T-helper 1 cell treated with Interleukin-12 subunit alpha and Interleukin-12 subunit beta and Interleukin-4 antibody, amounts not matched to agents 30 μg/mL and 1 μg/mL, for 36 hours (primary cell): ENCODE measurements at regions not wholly inside any gene's neighbourhood (a gene's known extent, or its start where the extent isn't known, plus 50 kb on each side); places are given as distances from the start of the nearest gene placed in this dataset.
"Not testable (repeated sequence)": the region's sequence is repeated elsewhere in the genome, so short reads cannot be mapped to it uniquely, and the experiment has no call there.

Experiments
- H3K27ac Mint-ChIP-seq: one replicate; pipeline ENCODE4 v1.8.0; 2021; ENCODE audit warnings: mild to moderate bottlenecking, mixed read lengths
- H3K27me3 Mint-ChIP-seq: one replicate; pipeline ENCODE4 v1.8.0; 2021; ENCODE audit warnings: low read depth, mixed read lengths
- H3K36me3 Mint-ChIP-seq: one replicate; pipeline ENCODE4 v1.8.0; 2021; ENCODE audit warnings: low read depth, mixed read lengths
- H3K4me1 Mint-ChIP-seq: one replicate; pipeline ENCODE4 v1.8.0; 2021; ENCODE audit warnings: low read depth, mixed read lengths
- H3K4me3 Mint-ChIP-seq: one replicate; pipeline ENCODE4 v1.8.0; 2021; ENCODE audit warnings: mild to moderate bottlenecking, moderate library complexity, mixed read lengths
- H3K9me3 Mint-ChIP-seq: one replicate; pipeline ENCODE4 v1.8.0; 2021; ENCODE audit warnings: mixed read lengths

DNA sequence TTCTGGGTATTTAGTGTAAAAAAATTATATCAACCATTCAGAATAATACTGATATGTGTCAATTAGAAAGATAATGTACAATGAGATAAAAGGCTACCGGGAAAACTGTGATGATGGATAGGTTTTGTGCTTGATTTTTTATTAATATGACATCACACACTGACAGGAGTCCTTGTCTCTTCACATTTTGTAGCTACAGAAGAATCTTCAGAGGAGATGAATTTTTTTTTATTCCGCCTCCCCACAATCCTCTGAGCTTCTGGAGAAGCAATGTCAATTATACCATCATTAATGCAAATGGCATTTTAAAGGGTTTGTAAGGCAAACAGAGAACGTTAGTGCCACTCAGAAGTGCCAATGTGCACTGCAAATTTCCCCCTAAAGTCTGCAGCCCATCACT, 131.7 kb upstream of the CCNG1 start:
- H3K9me3 Mint-ChIP-seq = no peaks in the 10 kb centered on the region
- H3K27me3 Mint-ChIP-seq = no peaks in the 10 kb centered on the region
- no peak overlapping the region for H3K4me3 Mint-ChIP-seq

DNA sequence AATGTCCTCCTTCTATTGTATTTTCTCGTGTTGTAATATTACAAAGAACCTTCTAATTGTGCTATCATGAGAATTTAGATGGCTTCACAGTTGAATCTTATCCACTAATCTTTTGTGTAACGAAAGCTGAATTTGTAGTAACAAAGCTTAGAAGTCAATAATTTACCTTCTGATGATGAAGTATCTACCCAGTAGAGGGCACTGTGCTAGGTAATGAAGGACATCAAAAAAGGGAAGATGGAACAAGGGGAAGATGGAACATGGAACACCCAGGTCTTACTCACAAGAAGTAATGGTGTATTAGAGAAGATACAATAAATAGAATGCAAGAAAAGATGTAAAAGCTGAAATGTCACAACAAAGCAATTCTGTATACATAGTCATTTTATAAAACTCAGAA, 131.0 kb upstream of the CCNG1 start:
- H3K36me3 Mint-ChIP-seq = no peaks in the 10 kb centered on the region
- no peak overlapping the region for H3K27ac Mint-ChIP-seq
- H3K27me3 Mint-ChIP-seq = no peaks in the 10 kb centered on the region
- no peaks in the 10 kb centered on the region for H3K9me3 Mint-ChIP-seq
- no peak overlapping the region for H3K4me3 Mint-ChIP-seq
- H3K4me1 Mint-ChIP-seq = peaks cover 7% of the 10 kb centered on the region

More for the DNA sequence above, 131.7 kb upstream of the CCNG1 start:
- no peaks in the 10 kb centered on the region for H3K36me3 Mint-ChIP-seq
- H3K27ac Mint-ChIP-seq = no peak overlapping the region
- H3K4me1 Mint-ChIP-seq = no peaks in the 10 kb centered on the region

DNA sequence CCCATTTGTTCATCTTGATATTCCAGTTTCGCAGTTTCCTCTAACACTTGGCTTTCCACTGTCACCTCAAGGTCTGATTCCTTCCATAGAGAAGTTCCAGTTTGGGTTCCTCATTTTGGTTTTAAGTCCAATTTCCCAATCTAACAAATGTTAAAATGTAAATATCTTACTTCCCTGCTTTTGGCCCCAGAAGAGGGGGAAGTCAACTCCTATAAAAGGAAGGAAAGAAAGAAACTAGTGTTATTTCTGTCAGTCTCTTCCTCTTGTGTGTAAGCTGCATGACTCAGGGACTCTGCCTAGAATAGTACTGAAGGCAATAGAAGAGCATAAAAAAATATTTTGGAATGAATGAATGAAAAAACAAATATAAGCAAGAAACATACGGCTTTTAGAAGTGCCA, 127.5 kb upstream of the CCNG1 start:
- H3K4me1 Mint-ChIP-seq = peaks cover 8% of the 10 kb centered on the region
- H3K27me3 Mint-ChIP-seq = no peaks in the 10 kb centered on the region
- H3K27ac Mint-ChIP-seq = no peak overlapping the region
- H3K4me3 Mint-ChIP-seq = no peak overlapping the region
- peaks cover 10% of the 10 kb centered on the region for H3K9me3 Mint-ChIP-seq
- H3K36me3 Mint-ChIP-seq = peaks cover 2% of the 10 kb centered on the region

DNA sequence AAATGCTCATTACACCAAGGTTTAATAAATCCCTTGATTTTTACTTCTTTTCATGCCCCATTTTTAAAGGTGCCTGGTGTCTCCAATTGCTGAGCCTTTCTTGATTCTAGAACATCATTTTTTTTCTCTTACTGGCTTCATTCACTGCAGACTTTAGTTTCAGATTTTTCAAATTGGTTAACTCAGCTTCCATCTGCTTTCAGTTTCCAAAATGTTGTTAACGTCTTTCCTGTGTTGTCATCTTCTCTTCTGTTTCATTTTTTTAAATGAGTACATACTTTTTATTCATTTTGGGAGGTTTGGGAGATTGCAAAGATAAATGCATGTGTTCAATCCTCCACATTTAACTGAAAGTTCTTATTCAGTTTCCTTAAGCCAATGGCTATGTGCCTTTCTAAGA, 126.4 kb upstream of the CCNG1 start:
- Mint-ChIP-seq H3K4me1 (peaks cover 8% of the 10 kb centered on the region), H3K27ac (peak overlapping the region; percentile 1), H3K27me3 (no peaks in the 10 kb centered on the region), H3K9me3 (peaks cover 10% of the 10 kb centered on the region), H3K4me3 (peak overlapping the region; percentile 31), H3K36me3 (peaks cover 2% of the 10 kb centered on the region)

DNA sequence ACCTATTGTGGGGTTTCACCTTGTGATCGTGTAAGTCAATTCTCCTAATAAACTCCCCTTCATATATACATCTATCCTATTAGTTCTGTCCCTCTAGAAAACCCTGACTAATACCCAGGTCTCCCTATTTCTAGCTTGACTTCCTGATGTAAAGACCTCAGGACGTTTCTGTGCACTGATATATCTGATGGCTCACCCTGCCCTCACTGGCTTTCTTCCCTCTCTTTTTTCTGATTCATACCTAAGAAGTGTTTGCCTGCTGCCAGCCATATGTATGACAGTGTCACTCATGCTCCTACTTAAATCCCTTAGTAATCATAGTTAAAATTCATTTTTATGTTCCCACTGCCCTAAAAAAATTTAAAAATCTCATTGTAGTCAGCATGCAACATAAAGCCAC, 124.8 kb upstream of the CCNG1 start:
- peaks cover 10% of the 10 kb centered on the region for H3K9me3 Mint-ChIP-seq
- H3K4me1 Mint-ChIP-seq = peaks cover 8% of the 10 kb centered on the region
- H3K27me3 Mint-ChIP-seq = no peaks in the 10 kb centered on the region
- H3K27ac Mint-ChIP-seq = no peak overlapping the region
- H3K4me3 Mint-ChIP-seq = no peak overlapping the region
- peaks cover 2% of the 10 kb centered on the region for H3K36me3 Mint-ChIP-seq

DNA sequence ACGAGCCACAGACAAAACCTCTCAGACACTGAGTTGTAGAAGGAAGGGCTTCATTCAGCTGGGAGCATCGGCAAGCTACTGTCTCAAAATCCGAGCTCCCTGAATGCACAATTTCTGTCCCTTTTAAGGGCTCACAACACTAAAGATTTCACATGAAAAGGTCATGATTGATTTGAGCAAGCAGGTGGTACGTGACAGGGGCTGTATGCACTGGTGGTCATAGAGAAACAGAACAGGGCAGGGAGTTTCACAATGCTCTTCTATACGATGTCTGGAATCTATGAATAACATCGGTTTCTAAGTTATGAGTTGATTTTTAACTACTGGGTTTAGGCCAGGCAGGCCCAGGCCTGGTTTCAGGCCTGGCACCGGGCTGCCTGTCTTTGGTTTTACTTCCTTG, 124.3 kb upstream of the CCNG1 start:
- H3K9me3 Mint-ChIP-seq = peaks cover 10% of the 10 kb centered on the region
- H3K4me3 Mint-ChIP-seq, H3K36me3 Mint-ChIP-seq, H3K27me3 Mint-ChIP-seq, H3K4me1 Mint-ChIP-seq, H3K27ac Mint-ChIP-seq: not testable (repeated sequence)

DNA sequence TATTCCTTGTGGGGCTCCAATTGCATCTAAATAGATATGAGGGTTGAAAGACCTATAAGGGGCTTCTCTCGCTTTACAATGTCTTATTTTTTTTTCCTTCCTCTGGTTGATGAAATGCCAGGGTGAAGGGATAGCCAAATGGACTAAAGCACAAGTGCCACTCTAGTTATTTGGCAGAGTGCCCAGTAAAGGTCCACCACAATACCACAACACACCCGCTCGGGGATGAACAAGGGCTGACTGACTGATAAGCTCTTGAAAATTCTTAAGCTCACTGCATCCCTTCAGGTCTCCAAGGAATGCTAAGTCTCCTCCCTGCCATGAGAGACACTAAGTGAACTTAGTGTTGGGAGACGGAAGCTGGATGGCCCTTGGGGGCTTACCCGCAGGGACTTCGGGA, 121.0 kb upstream of the CCNG1 start:
- H3K27me3 Mint-ChIP-seq, H3K4me3 Mint-ChIP-seq, H3K4me1 Mint-ChIP-seq, H3K27ac Mint-ChIP-seq, H3K36me3 Mint-ChIP-seq: not testable (repeated sequence)
- H3K9me3 Mint-ChIP-seq = peaks cover 10% of the 10 kb centered on the region

DNA sequence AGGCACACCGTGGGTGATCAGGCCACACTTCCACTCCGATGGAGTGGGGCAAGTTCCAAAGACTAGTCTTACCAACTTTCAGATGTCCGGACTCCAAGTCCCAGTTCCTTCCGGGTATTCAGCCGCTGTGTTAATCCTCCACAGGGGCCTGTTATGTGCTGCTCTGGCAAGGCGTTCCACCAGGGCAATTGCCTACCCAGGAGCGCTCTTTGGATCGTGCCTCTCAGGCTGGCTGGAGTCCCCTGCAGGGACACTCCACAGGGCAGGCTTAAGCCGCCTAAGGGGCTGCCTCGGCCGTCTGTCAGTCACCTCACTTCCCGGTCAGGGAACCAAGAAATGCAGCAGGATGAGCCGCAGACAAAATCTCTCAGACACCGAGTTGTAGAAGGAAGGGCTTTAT, 118.7 kb upstream of the CCNG1 start:
- Mint-ChIP-seq H3K36me3 (no peaks in the 10 kb centered on the region), H3K4me3 (no peak overlapping the region), H3K9me3 (no peaks in the 10 kb centered on the region), H3K4me1 (no peaks in the 10 kb centered on the region), H3K27ac (no peak overlapping the region), H3K27me3 (no peaks in the 10 kb centered on the region)

DNA sequence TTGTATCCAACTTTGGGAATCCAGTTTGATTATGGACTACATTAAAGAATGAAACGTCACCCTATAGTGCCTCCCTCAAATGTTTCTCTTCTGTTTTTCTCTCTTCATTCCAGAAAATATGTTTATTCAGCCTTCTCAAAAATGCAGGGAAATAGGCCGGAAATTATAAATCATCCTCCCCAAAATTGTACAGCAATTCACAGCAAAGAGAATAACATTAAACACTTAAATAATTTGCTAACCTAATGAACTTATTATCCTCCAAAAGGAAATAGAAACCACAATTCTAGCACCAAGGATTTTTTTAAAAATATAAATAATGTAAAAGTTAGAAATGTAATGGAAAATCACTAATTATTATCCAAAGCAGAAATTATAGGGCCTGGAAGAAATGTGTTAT, 115.9 kb upstream of the CCNG1 start:
- no peaks in the 10 kb centered on the region for H3K4me1 Mint-ChIP-seq
- no peak overlapping the region for H3K4me3 Mint-ChIP-seq
- no peak overlapping the region for H3K27ac Mint-ChIP-seq
- H3K9me3 Mint-ChIP-seq = no peaks in the 10 kb centered on the region
- H3K36me3 Mint-ChIP-seq = no peaks in the 10 kb centered on the region
- peaks cover 3% of the 10 kb centered on the region for H3K27me3 Mint-ChIP-seq

DNA sequence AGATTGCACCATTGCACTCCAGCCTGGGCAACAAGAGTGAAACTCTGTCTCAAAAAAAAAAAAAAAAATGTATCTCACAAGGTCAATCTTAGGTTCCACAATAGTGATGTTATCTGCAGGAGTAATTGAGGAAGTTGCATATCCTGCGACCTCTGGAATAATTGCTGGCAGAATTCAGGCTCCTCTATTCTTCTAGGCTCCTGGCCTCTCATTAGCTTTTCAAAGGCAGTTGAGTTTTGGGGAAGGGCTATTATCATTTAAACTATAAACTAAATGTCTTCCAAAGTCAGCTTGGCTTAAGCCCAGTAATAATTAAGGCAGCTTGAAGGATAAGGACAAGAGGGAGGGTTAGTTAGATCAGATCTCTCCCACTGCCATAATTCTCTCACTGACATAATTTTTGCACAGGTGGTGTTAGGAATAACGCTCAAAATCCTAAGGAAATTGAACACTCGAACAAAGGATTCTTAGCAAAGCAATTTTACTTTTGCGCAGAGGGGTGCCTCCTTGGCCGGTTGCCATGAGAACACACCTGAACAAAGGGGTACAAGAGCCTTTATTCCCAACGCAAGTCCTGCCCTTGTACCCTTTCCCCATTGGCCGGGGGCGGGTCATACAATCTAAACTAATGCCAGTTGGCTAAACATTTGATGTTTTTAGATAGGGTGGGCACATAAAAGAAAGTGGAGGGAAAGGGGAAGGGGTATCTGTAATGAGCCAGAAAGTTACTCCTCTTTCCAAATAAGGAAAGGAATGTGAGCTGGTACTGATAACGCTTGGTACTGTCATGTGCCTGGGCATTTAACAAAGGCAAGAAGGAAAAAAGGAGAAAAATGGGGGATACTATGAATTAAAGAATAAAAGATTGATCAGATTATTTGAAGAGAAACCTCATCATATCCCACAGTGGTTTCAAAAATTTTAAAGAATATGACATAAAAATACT, 106.4 kb upstream of the CCNG1 start:
- Mint-ChIP-seq H3K27me3 (peaks cover 3% of the 10 kb centered on the region), H3K36me3 (no peaks in the 10 kb centered on the region), H3K4me1 (no peaks in the 10 kb centered on the region), H3K4me3 (no peak overlapping the region), H3K27ac (no peak overlapping the region), H3K9me3 (no peaks in the 10 kb centered on the region)

DNA sequence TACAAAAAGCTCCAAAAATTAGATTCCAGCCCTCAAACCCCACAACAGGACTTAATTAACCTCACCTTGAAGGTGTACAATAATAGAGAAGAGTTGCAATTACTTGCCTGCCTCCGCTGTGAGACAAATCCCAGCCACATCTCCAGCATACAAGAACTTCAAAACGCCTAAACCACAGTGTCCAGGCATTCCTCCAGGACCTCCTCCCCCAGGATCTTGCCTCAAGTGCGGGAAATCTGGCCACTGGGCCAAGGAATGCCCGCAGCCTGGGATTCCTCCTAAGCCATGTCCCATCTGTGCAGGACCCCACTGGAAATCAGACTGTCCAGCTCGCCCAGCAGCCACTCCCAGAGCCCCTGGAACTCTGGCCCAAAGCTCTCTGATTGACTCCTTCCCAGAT, 101.3 kb upstream of the CCNG1 start:
- not testable (repeated sequence) for H3K4me3 Mint-ChIP-seq, H3K27ac Mint-ChIP-seq, H3K4me1 Mint-ChIP-seq

DNA sequence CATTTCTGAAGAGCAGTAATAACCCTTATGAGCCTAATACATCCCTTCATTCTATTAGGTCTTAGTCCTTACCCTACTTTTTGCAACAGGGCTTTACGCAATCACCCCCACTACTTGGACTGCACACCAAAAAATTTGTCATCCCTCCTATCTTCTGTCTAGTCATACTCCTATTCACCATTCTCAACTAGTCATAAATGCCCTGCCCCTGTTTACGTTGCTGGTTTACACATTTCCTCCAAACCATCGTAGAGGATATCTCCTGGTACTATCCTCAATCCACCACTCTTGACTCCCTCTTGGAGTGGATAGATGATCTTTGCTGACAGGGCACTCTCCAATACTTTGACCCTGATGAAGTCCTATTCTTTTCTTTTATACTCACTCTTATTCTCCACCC, 98.2 kb upstream of the CCNG1 start:
- H3K4me1 Mint-ChIP-seq = no peaks in the 10 kb centered on the region
- H3K27me3 Mint-ChIP-seq = no peaks in the 10 kb centered on the region
- H3K4me3 Mint-ChIP-seq = no peak overlapping the region
- H3K27ac Mint-ChIP-seq = no peak overlapping the region
- H3K36me3 Mint-ChIP-seq = no peaks in the 10 kb centered on the region
- H3K9me3 Mint-ChIP-seq = no peaks in the 10 kb centered on the region

More for the DNA sequence above, 101.3 kb upstream of the CCNG1 start:
- H3K36me3 Mint-ChIP-seq, H3K9me3 Mint-ChIP-seq, H3K27me3 Mint-ChIP-seq: not testable (repeated sequence)

DNA sequence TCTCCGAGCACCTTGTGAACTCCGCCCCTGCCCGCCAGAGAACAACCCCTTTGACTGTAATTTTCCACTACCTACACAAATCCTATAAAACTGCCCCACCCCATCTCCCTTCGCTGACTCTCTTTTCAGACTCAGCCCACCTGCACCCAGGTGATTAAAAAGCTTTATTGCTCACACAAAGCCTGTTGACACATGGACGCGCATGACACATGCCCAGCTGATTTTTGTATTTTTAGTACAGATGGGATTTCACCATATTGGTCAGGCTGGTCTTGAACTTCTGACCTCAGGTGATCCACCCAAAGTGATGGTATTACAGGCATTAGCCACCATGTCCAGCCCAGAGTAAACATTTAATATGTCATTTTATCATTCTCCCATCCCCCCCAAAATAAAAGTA, 97.0 kb upstream of the CCNG1 start:
- not testable (repeated sequence) for H3K27me3 Mint-ChIP-seq, H3K4me1 Mint-ChIP-seq, H3K9me3 Mint-ChIP-seq, H3K27ac Mint-ChIP-seq, H3K4me3 Mint-ChIP-seq, H3K36me3 Mint-ChIP-seq

DNA sequence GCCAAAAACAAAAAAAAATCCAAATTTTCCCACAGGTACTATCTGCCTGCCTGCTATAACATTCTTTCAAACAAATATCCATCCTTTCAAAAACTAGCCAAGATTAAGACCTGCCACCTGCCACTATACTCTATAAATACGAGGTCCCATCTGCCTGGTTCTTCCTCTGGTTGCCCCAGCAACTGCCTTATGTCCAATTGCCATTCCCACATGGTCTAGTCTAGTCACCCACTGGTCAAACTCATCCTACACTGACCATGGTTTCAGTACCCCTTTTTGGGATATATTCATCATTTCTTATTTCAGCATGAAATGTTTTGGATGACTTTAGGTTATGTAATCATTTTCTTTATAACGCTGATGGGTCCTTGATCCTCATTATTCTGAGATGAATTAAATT, 95.1 kb upstream of the CCNG1 start:
- Mint-ChIP-seq H3K27me3 (no peaks in the 10 kb centered on the region), H3K4me3 (no peak overlapping the region), H3K9me3 (no peaks in the 10 kb centered on the region), H3K4me1 (no peaks in the 10 kb centered on the region), H3K36me3 (no peaks in the 10 kb centered on the region), H3K27ac (no peak overlapping the region)

DNA sequence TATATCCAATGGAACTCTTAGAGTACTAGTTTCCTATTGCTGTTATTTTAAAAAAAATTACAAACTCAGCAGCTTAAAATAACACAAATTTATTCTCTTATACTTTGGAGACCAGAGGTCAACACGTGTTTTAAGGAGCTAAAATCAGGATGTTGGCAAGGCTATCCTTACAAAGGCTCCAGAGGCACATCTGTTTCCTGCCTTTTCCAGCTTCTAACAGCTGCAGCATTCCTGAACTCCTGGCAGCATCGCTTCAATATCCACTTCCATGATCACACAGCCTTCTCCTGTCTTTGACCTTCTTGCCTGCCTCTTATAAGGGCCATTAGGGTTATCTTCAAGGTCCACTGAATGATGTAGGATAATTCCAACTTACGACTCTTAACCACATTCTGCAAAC, 92.2 kb upstream of the CCNG1 start:
- Mint-ChIP-seq H3K4me3 (no peak overlapping the region), H3K9me3 (no peaks in the 10 kb centered on the region), H3K27me3 (no peaks in the 10 kb centered on the region), H3K36me3 (no peaks in the 10 kb centered on the region), H3K4me1 (no peaks in the 10 kb centered on the region), H3K27ac (no peak overlapping the region)

DNA sequence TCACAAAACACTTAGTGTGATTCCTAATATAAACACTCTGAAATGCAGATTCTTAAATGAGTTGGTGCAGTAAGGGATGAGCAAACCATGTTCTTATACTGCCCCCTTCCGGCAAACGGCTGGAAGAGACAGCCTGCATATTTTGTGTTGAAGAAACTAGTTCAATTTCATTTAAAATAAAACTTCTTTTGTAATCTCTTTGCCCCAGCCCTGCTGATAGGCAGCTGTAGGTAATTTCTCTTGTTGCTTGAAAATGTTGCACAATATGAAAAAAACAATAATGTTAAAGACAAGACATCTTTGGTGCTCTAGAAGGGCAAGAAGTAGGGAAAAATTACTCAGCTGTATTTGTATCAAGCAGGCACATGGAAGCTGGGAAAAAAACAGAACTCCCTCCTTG, 89.7 kb upstream of the CCNG1 start:
- Mint-ChIP-seq H3K27me3 (no peaks in the 10 kb centered on the region), H3K4me3 (no peak overlapping the region), H3K9me3 (no peaks in the 10 kb centered on the region), H3K36me3 (no peaks in the 10 kb centered on the region), H3K4me1 (no peaks in the 10 kb centered on the region), H3K27ac (no peak overlapping the region)
